Pons (tissue), 1 donor: ENCODE measurements at regions not wholly inside any gene's neighbourhood (a gene's known extent, or its start where the extent isn't known, plus 50 kb on each side); places are given as distances from the start of the nearest gene placed in this dataset.
"Not testable (repeated sequence)": the region's sequence is repeated elsewhere in the genome, so short reads cannot be mapped to it uniquely, and the experiment has no call there.

Source experiments
- DNase-seq: peaks from one replicate; pipeline ENCODE4 v3.0.0-alpha.2; 2016; ENCODE audit warnings: low spot score

DNA sequence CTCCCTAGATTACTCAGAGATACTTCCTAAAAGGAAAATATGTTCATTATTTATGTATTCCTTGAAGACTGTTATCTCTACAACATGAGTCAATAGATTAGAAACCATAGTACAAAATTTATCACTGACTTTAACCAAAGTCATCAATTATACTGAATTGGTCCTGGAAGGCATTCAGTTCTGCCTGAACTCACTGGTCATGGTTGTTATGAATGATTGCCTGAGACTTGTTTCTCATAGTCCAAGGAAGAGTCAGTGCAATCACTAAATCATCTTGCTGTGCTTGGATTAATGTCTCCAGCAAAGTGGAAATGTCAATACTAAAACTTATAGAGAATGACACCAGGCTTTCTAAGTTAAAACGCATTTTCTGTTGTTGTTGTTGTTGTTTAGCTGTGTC lies 878.6 kb upstream of the MANEA start:
- no peak for DNase-seq

DNA sequence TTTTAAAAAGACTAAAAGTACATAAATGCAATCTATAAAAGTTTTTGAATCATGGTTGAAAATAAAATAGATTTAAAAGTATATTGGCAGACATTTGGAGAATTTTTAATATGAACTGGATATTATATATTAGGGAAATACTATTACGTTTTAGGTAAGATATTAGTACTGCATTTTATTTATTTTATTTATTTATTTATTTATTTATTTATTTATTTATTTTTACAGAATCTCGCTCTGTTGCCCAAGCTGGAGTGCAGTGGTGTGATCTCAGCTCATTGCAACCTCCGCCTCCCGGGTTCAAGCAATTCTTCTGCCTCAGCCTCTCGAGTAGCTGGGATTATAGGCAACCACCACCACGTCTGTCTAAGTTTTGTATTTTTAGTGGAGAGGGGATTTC lies 890.1 kb upstream of the MANEA start:
- DNase-seq: not testable (repeated sequence)

DNA sequence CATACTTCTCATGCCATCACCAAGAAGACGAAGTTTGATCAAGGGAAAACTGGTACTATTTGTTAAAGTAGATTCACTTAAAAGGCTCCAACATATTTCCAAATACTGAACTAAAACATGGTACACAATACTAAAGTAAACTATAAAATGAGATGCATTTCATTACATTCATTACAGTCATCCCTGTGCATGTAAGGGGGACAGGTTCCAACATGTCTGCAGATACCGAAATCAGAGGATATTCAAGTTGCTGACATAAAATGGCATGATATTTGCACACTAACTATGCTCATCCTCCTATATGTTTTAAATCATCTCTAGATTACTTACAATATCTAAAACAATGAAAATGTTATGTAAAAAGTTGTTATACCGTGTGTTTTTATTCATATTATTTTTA lies 893.9 kb upstream of the MANEA start:
- no peak for DNase-seq

DNA sequence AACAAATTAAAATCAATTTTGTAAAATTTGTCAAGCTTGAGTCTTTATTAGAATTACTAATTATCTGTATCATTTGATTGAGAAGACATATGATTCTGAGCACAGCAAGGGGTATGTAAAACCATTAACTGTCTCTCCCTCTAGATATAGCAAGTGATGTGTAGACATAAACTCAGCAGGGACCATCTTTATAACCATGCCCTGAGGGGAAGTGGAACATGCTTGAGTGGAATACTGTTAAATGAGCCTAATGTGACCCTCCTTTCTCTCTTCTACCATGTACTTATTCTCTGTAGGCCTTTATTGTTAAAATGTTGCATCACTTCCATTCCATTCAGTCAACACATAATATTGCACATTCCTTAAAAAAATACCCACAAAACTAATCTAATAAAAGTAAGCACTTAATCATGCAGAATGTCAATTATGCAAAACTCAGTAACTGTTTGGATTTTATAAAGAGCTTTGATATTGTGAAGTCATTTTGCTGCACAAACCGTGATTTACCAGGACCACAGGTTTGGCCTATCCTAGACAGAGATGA lies 896.6 kb upstream of the MANEA start:
- DNase-seq: no peak

DNA sequence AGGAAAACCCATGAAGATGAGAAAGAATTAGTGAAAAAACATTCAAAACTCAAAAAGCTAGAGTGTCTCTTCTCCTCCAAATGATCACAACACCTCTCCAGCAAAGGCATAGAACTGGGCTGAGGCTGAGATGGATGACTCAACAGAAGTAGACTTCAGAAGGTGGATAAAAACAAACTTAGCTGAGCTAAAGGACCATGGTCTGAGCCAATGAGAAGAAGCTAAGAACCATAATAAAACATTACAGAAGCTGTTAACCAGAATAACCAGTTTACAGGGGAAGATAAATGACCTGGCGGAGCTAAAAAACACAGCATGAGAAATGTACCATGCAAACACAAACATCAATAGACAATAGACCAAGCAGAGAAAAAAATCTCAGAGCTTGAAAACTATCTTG lies 904.1 kb upstream of the MANEA start:
- no peak for DNase-seq

DNA sequence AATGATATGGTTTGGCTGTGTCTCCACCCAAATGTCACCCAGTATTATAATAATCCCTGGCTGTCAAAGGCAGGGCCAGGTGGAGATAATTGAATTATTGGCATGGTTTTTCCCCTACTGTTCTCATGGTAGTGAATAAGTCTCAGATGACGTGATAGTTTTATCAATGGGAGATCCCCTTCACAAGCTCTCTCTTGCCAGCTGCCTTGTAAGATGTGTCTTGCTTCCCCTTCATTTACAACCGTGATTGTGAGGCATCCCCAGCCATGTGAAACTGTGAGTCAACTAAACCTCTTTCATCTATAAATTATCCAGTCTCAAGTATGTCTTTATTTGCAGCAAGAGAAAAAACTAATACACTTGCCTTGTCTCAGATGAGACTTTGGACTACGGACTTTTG lies 907.3 kb upstream of the MANEA start:
- no peak for DNase-seq

DNA sequence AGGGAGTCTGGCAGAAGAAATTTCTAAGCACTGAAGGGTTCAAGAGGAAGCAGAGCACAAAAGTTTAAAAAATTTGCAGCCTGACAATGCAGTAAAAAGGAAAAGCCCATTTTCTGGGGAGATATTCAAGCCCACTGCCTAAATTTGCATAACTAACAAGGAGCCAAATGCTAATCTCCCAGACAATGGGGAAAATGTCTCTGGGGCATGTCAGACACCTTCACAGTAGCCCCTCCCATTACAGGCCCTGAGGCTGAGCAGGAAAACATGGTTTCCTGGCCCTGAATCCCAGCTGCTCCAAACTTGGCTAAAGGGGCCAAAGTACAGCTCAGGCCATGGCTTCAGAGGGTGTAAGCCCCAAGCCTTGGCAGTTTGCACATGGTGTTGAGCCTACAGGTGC lies 908.5 kb upstream of the MANEA start:
- DNase-seq: no peak

DNA sequence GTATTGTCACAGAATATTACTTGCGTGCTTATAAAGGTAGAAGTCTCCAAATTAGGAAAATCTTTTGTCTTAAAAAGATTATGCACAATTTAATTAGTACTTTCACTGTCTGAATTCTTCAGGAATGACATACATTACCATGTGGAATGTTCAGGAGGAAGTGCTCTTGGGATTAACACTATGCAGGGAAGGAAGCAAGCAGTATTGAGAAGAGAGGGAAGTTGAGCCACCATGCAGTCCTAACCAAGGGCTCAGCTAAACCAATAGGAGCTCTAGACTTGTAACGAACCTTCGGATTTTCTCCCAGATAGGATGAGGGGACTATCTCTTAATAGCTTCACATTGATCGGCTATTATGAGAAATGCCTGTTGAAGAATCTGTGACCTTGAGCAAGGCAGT lies 918.4 kb upstream of the MANEA start:
- no peak for DNase-seq

DNA sequence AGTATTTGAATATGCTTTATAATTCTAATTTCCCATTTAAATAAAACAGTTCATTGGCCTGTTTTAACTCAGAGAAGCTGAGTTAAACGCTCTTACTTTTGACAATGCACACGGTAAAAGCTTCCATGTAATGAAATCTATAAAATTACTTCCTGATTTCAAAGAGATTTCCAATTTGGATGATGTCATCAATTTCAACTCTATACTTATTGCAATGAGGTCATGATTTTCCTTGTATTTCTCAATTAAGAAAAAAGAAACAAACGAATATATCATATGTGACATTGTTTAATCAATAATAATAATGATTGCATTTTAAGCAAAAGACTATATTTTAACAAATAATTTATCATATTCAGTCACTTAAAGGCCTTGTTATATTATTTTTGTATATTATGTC lies 926.1 kb upstream of the MANEA start:
- no peak for DNase-seq

DNA sequence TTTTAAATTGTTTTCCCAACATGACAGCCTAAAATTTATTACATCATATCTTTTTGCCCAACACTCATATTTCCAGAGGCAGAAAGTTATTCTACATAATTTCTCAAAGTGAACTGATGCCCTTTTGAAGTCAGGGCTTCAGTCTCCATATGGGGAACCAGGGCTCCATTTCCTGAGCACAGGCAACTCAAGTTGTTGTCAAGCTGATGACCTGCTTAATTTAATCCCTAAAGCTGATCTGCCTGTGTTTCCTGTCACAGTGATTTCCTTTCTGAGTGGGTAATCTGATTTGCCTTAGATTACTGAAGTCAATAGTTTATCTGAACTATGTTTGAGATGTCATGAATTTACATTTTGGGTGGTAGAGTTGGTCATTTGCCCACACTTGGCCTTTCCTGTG lies 932.1 kb upstream of the MANEA start:
- DNase-seq: no peak

DNA sequence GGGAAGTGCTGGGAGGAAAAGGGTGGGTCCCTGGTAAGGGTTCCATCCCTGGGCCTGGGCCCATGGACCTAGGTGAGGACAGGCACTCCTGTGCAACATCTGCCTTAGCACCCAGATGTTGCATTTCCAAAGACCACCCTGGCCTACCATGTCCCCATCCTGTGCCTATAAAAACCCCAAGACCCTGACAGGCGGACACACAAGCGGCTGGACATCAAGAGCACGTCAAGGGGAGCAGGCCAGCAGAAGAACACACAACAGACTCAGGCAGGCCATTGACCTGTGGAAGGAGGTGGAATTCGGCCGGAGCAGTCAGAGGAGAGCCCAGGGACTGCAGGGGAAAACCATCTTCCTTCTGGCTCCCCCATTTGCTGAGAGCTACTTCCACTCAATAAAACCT lies 937.8 kb upstream of the MANEA start:
- DNase-seq: no peak

DNA sequence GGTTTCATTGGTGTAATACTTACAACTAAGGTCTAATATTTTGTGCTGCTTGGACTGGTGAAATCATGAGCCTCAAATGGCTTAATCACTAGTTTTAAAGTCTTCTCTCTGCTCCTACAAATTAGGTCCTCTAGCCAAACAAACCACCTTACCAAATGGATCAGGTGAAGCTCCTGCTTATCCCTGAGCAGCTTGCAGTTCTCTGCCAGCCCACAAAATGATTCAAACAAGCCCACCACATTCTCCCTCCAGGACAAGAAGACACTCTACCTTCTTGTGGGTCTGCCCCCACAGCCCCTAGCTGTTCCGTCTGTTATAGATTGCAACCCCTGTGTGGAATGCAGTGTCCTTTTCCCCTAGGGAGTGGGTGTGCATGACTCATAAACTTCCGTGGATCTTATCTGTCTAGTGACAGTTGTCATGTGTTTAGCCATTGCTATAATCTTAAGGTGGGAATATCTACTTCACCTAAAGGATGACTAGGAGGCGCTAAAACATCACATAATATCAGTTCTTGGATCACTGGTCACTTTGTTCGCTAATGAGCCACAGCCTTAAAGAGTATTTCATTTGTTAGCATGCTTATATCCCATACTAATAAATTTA lies 940.5 kb upstream of the MANEA start:
- peak; percentile 45 for DNase-seq

DNA sequence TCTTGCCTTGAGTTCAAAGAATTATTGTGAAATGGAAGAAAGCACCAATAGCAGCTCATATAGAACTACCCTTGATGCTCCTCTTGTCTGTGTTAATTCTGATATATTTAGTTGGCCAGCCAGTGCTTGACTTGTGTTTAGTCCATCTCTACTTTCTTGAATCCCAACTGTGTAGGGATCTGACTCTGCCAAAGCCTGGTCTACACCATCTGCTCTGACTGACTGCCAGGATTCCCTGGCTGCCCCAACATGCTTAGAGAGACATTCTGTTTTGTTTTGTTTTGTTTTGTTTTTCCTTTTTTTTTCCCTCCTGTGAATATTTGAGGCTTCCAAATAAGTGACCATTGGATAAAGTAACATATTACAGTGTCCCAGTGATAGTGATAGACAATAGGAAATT lies 953.7 kb upstream of the MANEA start:
- peak; percentile 11 for DNase-seq

DNA sequence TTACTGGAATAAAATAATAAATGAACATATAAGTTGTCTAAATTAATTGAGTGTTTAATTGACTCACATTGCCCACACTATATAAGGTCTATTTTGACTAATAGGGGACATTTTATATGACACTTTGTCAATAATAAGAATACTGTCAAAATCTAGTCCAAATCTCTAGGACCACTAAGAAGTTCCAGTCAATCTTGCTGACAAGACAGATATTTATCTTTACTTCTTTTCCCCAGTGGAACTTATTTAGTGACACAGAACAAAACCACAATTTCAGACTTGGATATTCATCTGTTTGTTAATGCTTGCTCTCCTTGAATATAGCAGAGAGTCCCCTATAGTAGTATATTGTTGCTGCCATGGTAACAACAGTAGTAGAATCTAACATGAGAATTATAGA lies 954.6 kb upstream of the MANEA start:
- no peak for DNase-seq

DNA sequence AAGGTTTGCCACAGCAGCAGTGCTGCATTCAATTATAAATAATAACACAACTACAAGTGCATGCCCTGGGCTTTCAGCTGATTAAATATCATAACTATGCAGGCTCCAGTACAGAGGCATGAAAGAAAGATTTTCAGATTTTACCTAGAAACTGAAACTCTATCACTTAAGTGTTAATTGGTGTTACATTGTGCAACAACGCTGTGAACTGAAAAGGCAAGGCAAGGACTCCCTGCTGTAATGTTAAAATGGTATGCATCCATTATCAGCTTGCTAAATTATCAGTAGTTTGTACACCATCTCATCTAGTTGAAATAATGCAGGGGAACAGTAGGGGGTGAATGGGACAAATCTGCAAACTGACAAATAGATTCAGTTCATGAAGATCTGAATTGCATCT lies 976.7 kb upstream of the MANEA start:
- no peak for DNase-seq

DNA sequence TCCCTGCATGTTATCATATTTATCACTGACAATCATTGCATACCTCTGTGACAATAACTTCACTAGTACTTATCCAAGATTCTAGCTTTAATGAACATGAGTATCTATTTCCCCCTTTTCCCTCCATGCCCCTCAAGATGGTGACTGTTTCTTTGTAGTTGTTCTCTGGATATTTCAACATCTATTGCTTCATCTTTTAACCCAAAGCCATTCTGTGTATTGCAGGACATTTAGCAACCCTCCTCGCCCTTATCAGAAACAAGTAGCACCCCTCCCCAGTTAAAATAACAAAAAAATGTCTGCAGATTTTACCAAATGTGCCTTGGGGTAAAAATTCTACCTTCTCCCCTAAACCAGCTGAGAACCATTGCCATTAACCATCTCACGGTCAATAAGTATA lies 979.8 kb upstream of the MANEA start:
- no peak for DNase-seq

DNA sequence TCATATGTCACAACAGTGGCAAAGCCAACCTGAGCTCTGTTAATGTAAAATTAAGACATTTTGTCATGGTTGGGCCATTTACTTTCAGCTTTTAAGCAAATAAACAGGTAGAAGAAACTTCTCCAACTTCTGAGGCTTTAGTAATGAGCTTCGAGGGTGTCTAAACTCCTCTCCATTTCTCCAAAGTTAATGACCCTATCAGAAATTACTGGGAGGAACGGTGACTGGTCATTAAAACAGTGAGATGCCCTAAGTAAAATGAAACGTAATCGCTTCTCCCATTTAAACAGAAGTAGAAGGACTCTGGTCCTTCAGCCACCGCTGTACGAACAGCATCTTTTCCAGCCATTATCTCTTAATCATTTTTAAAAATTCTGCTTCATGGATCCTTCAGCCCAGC lies 986.9 kb upstream of the MANEA start:
- DNase-seq: no peak

DNA sequence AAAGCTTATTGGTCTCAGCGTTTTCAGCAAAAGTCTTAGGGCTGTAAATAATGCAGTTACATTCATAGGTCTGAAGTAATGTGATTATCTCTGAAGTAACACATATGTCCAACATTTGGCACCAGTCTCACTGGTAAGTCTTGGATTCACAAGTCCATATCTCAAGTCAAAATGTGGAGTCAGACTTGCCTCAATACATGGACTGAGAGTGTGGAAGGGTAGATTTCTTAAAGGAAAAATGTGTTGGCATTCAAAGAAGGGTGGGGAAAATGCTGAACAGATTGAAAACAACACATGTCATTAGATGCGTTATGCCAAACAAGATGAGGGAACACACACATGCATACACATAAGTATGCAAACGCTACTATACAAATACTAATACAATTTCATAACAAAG lies 989.0 kb upstream of the MANEA start:
- no peak for DNase-seq

DNA sequence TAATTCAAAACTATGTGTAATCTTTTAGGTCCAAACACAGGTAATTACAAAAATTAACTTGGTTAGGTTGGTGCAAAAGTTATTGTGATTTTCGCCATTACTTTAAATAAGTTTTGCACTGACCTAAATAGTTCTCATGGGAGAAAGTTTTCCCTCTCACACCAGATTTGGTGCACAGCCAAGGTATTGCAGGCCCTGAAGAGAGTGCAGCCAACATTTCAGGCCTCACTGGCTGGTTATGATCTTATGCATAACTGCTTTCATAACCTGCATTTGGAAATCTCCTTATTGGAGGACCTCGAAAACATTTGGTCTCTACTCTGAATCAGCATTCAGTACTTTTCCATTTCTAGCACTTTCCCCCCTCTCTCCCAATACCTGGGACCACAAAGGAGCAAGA lies 993.1 kb upstream of the MANEA start:
- DNase-seq: no peak

DNA sequence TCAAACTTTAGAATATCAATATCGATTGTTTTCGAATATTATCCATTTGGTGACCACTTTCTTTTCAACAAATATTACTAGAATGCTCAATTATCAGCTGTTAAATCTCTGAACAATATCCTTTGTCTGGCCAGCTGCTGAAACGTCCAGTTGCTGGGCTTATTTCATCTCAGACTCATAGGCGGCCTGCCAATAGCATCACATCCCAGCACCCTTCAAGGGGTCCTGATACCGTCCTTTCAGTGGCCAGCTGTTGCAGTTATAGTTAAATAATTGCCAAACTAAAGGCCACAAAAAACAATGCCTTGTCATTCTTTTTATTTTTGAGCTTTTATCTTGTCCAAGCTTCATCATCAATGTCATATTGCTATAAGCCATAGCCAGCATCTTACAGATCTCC lies 1006.8 kb upstream of the MANEA start:
- peak; percentile 75 for DNase-seq

DNA sequence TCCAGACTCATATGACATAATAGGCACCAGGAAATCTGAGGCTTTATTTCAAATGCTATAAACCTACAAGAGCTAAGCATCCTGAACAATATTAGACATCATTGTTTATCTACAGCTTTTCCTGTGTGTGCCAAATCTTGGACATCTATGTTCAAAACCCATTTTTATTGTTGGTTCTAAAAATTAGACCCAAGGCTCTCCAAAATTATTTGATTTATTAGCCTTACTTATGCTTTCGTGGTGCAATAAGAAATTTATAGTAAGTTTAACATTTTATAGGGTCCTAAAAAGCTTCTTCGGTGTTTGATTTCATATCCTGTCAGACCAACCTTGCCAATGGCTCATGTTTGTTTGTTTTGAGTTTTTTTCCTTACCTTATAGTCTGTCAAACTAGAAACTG lies 1014.5 kb upstream of the MANEA start:
- no peak for DNase-seq

DNA sequence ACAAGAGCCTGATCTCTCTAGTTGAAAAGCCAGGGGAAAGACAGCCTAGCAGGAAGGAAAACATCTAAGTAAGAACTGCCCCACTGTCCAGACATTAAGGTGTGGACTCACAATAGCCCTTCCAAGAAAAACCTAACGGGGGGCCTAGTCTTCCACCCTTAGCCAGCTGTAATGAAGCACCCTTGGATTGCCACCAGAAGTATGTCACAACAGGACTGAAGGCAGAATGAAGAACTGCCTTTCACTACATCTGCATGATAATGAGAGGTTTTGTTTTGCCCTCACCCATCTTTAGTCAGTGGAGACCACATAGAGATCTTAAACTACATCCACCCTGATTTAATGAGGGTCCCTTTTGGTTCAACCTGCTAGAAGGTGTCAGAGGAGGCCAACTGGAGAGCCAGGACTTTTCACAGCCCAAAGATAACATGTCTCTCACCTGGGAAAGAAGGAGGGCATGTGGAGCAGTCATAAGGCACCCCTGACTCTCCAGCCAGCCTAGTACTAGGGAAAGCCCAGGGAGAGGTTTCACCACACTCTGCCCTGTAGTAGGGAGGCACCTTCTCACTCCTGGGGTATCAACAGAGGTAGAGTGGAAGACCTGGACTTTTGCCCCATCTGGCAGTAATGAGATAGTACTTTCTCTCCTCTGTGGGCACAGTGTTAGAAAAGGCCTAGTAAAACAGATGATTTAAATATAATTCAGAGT lies 1017.4 kb upstream of the MANEA start:
- DNase-seq: no peak

DNA sequence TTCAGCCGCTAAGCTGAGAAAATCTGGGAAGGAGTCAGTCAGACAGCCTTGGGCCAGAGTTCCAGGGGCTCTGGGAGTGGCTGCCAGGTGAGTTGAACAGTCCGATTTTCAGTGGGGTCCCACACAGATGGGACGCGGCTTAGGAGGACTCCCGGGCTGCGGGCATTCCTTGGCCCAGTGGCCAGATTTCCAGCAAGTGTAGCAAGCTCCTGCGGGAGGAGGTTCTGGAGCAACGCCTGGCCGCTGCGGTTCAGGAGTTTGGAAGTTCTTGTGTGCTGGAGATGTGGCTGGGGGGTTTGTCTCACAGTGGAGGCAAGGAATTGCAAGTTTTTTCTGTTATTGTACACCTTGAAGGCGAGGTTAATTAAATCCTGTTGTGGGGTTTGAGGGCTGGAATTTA lies 1020.1 kb upstream of the MANEA start:
- not testable (repeated sequence) for DNase-seq

DNA sequence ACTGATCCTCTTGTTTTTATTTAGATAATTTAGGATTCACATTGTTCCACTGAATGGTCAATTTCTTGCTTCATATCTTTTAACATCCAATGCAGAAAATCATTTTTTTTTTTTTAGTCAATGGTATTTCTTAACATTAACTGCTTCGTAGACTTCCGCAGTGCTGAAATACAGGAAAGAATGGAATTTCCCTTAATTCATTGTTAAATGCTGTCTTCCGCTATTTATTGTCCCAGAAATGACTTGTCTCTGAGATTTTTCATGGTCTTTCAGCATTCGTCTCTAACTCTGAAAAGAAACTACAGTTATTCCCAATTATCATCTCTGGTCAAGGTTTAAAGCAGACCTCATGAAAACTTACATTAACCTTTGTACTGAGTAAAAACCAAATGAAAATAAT lies 1029.1 kb upstream of the MANEA start:
- DNase-seq: no peak
